ENCODE measurements at regions not wholly inside any gene's neighbourhood (a gene's known extent, or its start where the extent isn't known, plus 50 kb on each side); places are given as distances from the start of the nearest gene placed in this dataset.

GRCh38 chrX:46036508-46036907, 508.7 kb downstream of the ZNF674 start:
- H3K4me3 ChIP-seq (ENCODE audit: low read depth, low read length), result no peak overlapping the region
- TF ChIP-seq CTCF (IDR thresholded peaks at IDR 0.05; ENCODE audit: insufficient read depth, low read depth, low read length), result no peak
- no peak for DNase-seq (ENCODE audit: low read depth)

- H3K4me3 ChIP-seq (ENCODE audit: low read depth, low read length), result no peak overlapping the region
- no peak for TF ChIP-seq CTCF (IDR thresholded peaks at IDR 0.05; ENCODE audit: insufficient read depth, low read depth, low read length)
- no peak for DNase-seq (ENCODE audit: low read depth)
Observed at GRCh38 chrX:46034868-46035267, 510.4 kb downstream of the ZNF674 start.

GRCh38 chrX:46029777-46030176, 515.4 kb downstream of the ZNF674 start:
- no peak overlapping the region for H3K4me3 ChIP-seq (ENCODE audit: low read depth, low read length)
- no peak for TF ChIP-seq CTCF (IDR thresholded peaks at IDR 0.05; ENCODE audit: insufficient read depth, low read depth, low read length)
- no peak for DNase-seq (ENCODE audit: low read depth)

GRCh38 chrX:46016296-46016695, 528.9 kb downstream of the ZNF674 start:
- no peak overlapping the region for H3K4me3 ChIP-seq (ENCODE audit: low read depth, low read length)
- no peak for TF ChIP-seq CTCF (IDR thresholded peaks at IDR 0.05; ENCODE audit: insufficient read depth, low read depth, low read length)
- DNase-seq (ENCODE audit: low read depth), result no peak

- no peak for TF ChIP-seq CTCF (IDR thresholded peaks at IDR 0.05; ENCODE audit: insufficient read depth, low read depth, low read length)
- H3K4me3 ChIP-seq (ENCODE audit: low read depth, low read length), result no peak overlapping the region
- no peak for DNase-seq (ENCODE audit: low read depth)
Observed at GRCh38 chrX:46015653-46016052, 529.6 kb downstream of the ZNF674 start.

- DNase-seq (ENCODE audit: low read depth), result no peak
- H3K4me3 ChIP-seq (ENCODE audit: low read depth, low read length), result no peak overlapping the region
- TF ChIP-seq CTCF (IDR thresholded peaks at IDR 0.05; ENCODE audit: insufficient read depth, low read depth, low read length), result no peak
Observed at GRCh38 chrX:45992402-45993123, 552.7 kb downstream of the ZNF674 start.

GRCh38 chrX:45986971-45987370, 558.2 kb downstream of the ZNF674 start:
- TF ChIP-seq CTCF (IDR thresholded peaks at IDR 0.05; ENCODE audit: insufficient read depth, low read depth, low read length), result no peak
- no peak overlapping the region for H3K4me3 ChIP-seq (ENCODE audit: low read depth, low read length)
- no peak for DNase-seq (ENCODE audit: low read depth)
